GM18867 (cell line): ENCODE measurements at regions not wholly inside any gene's neighbourhood (a gene's known extent, or its start where the extent isn't known, plus 50 kb on each side); places are given as distances from the start of the nearest gene placed in this dataset.
"Not testable (repeated sequence)": the region's sequence is repeated elsewhere in the genome, so short reads cannot be mapped to it uniquely, and the experiment has no call there.

ENCODE experiments used
- ATAC-seq: cut with Tn5 transposase; IDR thresholded peaks from one replicate; pipeline ENCODE4 v1.9.1; 2021; ENCODE audit warnings: mild to moderate bottlenecking, moderate library complexity; ENCODE audit not compliant: unreplicated experiment

DNA sequence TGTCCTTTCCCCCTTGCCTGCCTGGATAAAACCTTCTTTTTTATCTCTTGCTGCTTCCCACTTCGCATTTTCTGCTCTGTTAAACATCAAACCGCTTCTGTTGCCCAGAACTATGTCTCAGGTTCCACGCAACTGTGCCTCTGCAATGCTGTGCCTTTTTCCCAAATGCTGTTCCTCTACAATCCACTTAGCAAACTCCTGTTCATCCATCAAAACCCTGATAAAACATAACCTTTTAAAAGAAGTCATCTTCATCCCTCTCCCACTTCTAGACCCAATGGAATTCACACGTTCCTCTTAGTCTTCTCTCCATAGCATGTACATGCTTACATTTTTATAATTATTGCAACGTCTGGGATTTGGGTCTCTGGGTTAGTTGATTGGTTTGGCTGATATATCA lies 111.9 kb upstream of the RRN3 start:
- ATAC-seq = not testable (repeated sequence)

GRCh38 chr16:15204571-15204970 lies 110.5 kb upstream of the RRN3 start:
- ATAC-seq = not testable (repeated sequence)

GRCh38 chr16:15192813-15193212 lies 98.7 kb upstream of the RRN3 start:
- ATAC-seq = not testable (repeated sequence)

DNA sequence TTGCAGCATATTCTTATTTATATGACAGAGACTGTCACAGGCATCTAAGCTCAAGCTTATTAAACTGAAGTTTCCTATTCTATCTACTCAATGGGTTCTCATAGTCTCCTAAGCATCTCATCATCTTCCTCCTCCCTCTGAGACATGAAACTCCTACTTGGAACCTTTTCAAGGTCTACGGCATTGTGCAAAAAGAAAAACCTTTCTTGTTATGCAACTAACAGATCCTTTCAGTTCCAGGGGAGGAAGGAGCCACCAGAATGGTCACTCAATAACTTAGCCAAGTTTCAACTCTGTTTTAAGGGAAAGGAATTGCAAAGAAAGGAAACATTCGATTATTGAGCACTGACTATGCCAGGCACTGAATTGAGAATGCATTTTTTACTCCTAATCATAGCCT lies 98.1 kb upstream of the RRN3 start:
- not testable (repeated sequence) for ATAC-seq

- ATAC-seq = not testable (repeated sequence)
Observed at GRCh38 chr16:15189478-15189877, 95.4 kb upstream of the RRN3 start.
